Astrocyte (in vitro differentiated cells and primary cell): ENCODE measurements at regions not wholly inside any gene's neighbourhood (a gene's known extent, or its start where the extent isn't known, plus 50 kb on each side); places are given as distances from the start of the nearest gene placed in this dataset.

Source experiments
- CTCF ChIP-seq: IDR thresholded peaks from 2 replicates; pipeline ENCODE4 v1.5.1; 2011; ENCODE audit warnings: low read depth, mild to moderate bottlenecking, inconsistent platforms, low read length, moderate library complexity; ENCODE audit not compliant: insufficient read depth
- EZH2 ChIP-seq: IDR thresholded peaks from 2 replicates; pipeline ENCODE4 v1.6.1; 2012; ENCODE audit warnings: mild to moderate bottlenecking, low read length, inconsistent platforms; ENCODE audit not compliant: insufficient read depth

GRCh38 chr13:79915114-79915811, 425.7 kb downstream of the SPRY2 start:
- TF ChIP-seq CTCF: no peak
- TF ChIP-seq EZH2: no peak
